HCT116 (cell line): ENCODE measurements at regions not wholly inside any gene's neighbourhood (a gene's known extent, or its start where the extent isn't known, plus 50 kb on each side); places are given as distances from the start of the nearest gene placed in this dataset.
"Not testable (repeated sequence)": the region's sequence is repeated elsewhere in the genome, so short reads cannot be mapped to it uniquely, and the experiment has no call there.

Source experiments
- ATAC-seq: fragments of 200-7000 bp; cut with Tn5 transposase; 2 replicates; pipeline ENCODE4 v1.9.1; 2020; ENCODE audit warnings: mild to moderate bottlenecking, moderate library complexity
- BruUV-seq: library from RNA; stranded (reverse); fragments of 400-500 nt; replicated peaks from 2 replicates; lab custom pipeline; 2021; lab: Mats Ljungman, UMichigan
- CTCF ChIA-PET: fragments of 300-600 bp; sonication (Branson Sonifier 250); formaldehyde crosslinking; loops from one replicate; lab custom pipeline; 2021; ENCODE audit warnings: antibody characterized with exemption; lab: Charles Lee
- POLR2A ChIA-PET: fragments of 300-600, 350-600 bp; sonication (Branson Sonifier 250); formaldehyde crosslinking; loops from one replicate; lab custom pipeline; 2021; ENCODE audit warnings: antibody characterized with exemption; lab: Charles Lee
- RAD21 ChIA-PET, 2 experiments: fragments of 300-600 bp; sonication (Branson Sonifier 250); formaldehyde crosslinking; loops; one replicate each; lab custom pipeline; 2023; ENCODE audit warnings: low total read pairs in 2 of 2; ENCODE audit not compliant: uncharacterized antibody in 2 of 2, unreplicated experiment in 2 of 2, low non-redundant PET in 1 of 2; lab: Charles Lee
- DNase-seq: peaks from one replicate; pipeline ENCODE4 v3.0.0-alpha.2; 2010; ENCODE audit warnings: low read depth, low spot score
- H2AFZ ChIP-seq: fragments of 200-600 bp; shearing (Covaris generic), sonication (generic); 2 replicates; pipeline ENCODE4 v1.6.1; 2017; ENCODE audit warnings: low read depth, mixed run types, mixed read lengths, antibody characterized with exemption, low read length; ENCODE audit not compliant: poor library complexity, severe bottlenecking
- H3K27ac ChIP-seq: 2 replicates; pipeline ENCODE4 v1.5.1; 2012; ENCODE audit warnings: low read depth, low read length
- H3K27me3 ChIP-seq: fragments of 200-600 bp; sonication (generic); 2 replicates; pipeline ENCODE4 v1.6.1; 2016; ENCODE audit warnings: mixed run types, low read length, mixed read lengths; ENCODE audit not compliant: insufficient read depth
- H3K36me3 ChIP-seq, 2 experiments: fragments of 200-500 bp in 1 of 2; fragments of 200-600 bp in 1 of 2; sonication (Bioruptor generic) in 1 of 2; sonication (generic) in 1 of 2; 2 replicates each; pipeline versions ENCODE4 v1.5.1 to v1.6.1; 2014 to 2016; ENCODE audit warnings: low read length in 2 of 2, inconsistent platforms in 1 of 2, mixed read lengths in 1 of 2, mixed run types in 1 of 2; ENCODE audit not compliant: insufficient read depth in 2 of 2, control insufficient read depth in 1 of 2
- H3K4me1 ChIP-seq, 2 experiments: fragments of 200-600 bp in 1 of 2; sonication (generic) in 1 of 2; 2 replicates each; pipeline versions ENCODE4 v1.5.1 to v1.6.1; 2012 to 2017; ENCODE audit warnings: low read length in 2 of 2, inconsistent platforms in 1 of 2, mild to moderate bottlenecking in 1 of 2, mixed read lengths in 1 of 2, mixed run types in 1 of 2, moderate library complexity in 1 of 2; ENCODE audit not compliant: insufficient read depth in 2 of 2, control insufficient read depth in 1 of 2
- H3K4me2 ChIP-seq: fragments of 200-600 bp; sonication (generic); 2 replicates; pipeline ENCODE4 v1.6.1; 2017; ENCODE audit warnings: mixed run types, low read length, mixed read lengths
- H3K4me3 ChIP-seq, 2 experiments: fragments of 200-600 bp in 1 of 2; sonication (generic) in 1 of 2; replicated peaks in 1 of 2; 2 replicates each; pipeline ENCODE4 v1.5.1; 2011 to 2016; ENCODE audit warnings: low read length in 2 of 2, control low read depth in 1 of 2, low read depth in 1 of 2, mild to moderate bottlenecking in 1 of 2, mixed read lengths in 1 of 2, mixed run types in 1 of 2
- H3K79me2 ChIP-seq: fragments of 200-600 bp; sonication (generic); 2 replicates; pipeline ENCODE4 v1.6.1; 2017; ENCODE audit warnings: mild to moderate bottlenecking, mixed run types, low read length, moderate library complexity, mixed read lengths; ENCODE audit not compliant: insufficient read depth
- H3K9ac ChIP-seq: fragments of 200-600 bp; sonication (generic); 2 replicates; pipeline ENCODE4 v1.6.1; 2016; ENCODE audit warnings: low read length, mixed read lengths
- H3K9me2 ChIP-seq: fragments of 200-600 bp; sonication (generic), shearing (Covaris generic); 2 replicates; pipeline ENCODE4 v1.6.1; 2017; ENCODE audit warnings: mixed run types, mild to moderate bottlenecking, moderate library complexity; ENCODE audit not compliant: insufficient read depth
- H3K9me3 ChIP-seq, 2 experiments: fragments of 200-500 bp in 1 of 2; fragments of 200-600 bp in 1 of 2; sonication (Bioruptor generic) in 1 of 2; sonication (generic) in 1 of 2; 2 replicates each; pipeline ENCODE4 v1.6.1; 2014 to 2017; ENCODE audit warnings: low read length in 2 of 2, mixed read lengths in 2 of 2, inconsistent platforms in 1 of 2, low read depth in 1 of 2, mild to moderate bottlenecking in 1 of 2, mixed run types in 1 of 2, moderate library complexity in 1 of 2; ENCODE audit not compliant: control insufficient read depth in 1 of 2, insufficient read depth in 1 of 2
- H4K20me1 ChIP-seq: fragments of 200-600 bp; sonication (generic), shearing (Covaris generic); 2 replicates; pipeline ENCODE4 v1.6.1; 2017; ENCODE audit warnings: mixed run types, mild to moderate bottlenecking, moderate library complexity; ENCODE audit not compliant: insufficient read depth
- ATF3 ChIP-seq: IDR thresholded peaks from 2 replicates; pipeline ENCODE4 v1.6.1; 2012
- CEBPB ChIP-seq: IDR thresholded peaks from 2 replicates; pipeline ENCODE4 v1.6.1; 2012; ENCODE audit warnings: low read depth
- EZH2 ChIP-seq: fragments of 200-600 bp; sonication (generic); IDR thresholded peaks from 2 replicates; pipeline ENCODE4 v1.6.1; 2017; ENCODE audit warnings: antibody characterized with exemption, mixed run types
- JUND ChIP-seq: IDR thresholded peaks from 2 replicates; pipeline ENCODE4 v1.6.1; 2012
- MAX ChIP-seq: IDR thresholded peaks from 2 replicates; pipeline ENCODE4 v1.6.1; 2012
- POLR2A ChIP-seq: IDR thresholded peaks from 2 replicates; pipeline ENCODE4 v1.7.0; 2011; ENCODE audit warnings: borderline replicate concordance; ENCODE audit not compliant: insufficient read depth, insufficient read length; ENCODE audit errors: extremely low read depth
- POLR2AphosphoS5 ChIP-seq: IDR thresholded peaks from 2 replicates; pipeline ENCODE4 v1.6.1; 2011; ENCODE audit warnings: mild to moderate bottlenecking, low read depth, low read length, moderate library complexity
- RAD21 ChIP-seq: IDR thresholded peaks from 2 replicates; pipeline ENCODE4 v1.6.1; 2012; ENCODE audit warnings: low read depth, mild to moderate bottlenecking
- REST ChIP-seq: IDR thresholded peaks from 2 replicates; pipeline ENCODE4 v1.6.1; 2012; ENCODE audit warnings: low read depth
- SIN3A ChIP-seq: IDR thresholded peaks from 2 replicates; pipeline ENCODE4 v1.6.1; 2012; ENCODE audit warnings: low read depth
- SP1 ChIP-seq: IDR thresholded peaks from 2 replicates; pipeline ENCODE4 v1.6.1; 2012; ENCODE audit warnings: low read depth
- SRF ChIP-seq: IDR thresholded peaks from 2 replicates; pipeline ENCODE4 v1.6.1; 2012; ENCODE audit warnings: low read depth
- YY1 ChIP-seq: IDR thresholded peaks from 2 replicates; pipeline ENCODE4 v1.6.1; 2011; ENCODE audit warnings: low read length, low read depth, moderate library complexity, mild to moderate bottlenecking; ENCODE audit not compliant: insufficient replicate concordance; ENCODE audit errors: extremely low read depth
- ZBTB33 ChIP-seq: IDR thresholded peaks from 2 replicates; pipeline ENCODE4 v1.6.1; 2011; ENCODE audit warnings: mild to moderate bottlenecking, low read length, moderate library complexity; ENCODE audit not compliant: insufficient replicate concordance; ENCODE audit errors: extremely low read depth
- ZFX ChIP-seq: fragments of 450-650 bp; IDR thresholded peaks from 2 replicates; pipeline ENCODE4 v1.6.1; 2017
- intact Hi-C: fragments of 100-400 bp; cut with micrococcal nuclease; formaldehyde crosslinking; loops from 2 replicates; pipeline ENCODE4 v1.10.0; 2022

- H3K9me2 ChIP-seq, H3K79me2 ChIP-seq, H3K27ac ChIP-seq, H3K4me2 ChIP-seq, intact Hi-C loops, H3K9ac ChIP-seq, ATAC-seq, CTCF ChIA-PET, H4K20me1 ChIP-seq, H3K27me3 ChIP-seq, POLR2A ChIA-PET, H3K36me3 ChIP-seq, H3K4me3 ChIP-seq, H3K9me3 ChIP-seq, H2AFZ ChIP-seq, H3K4me1 ChIP-seq, BruUV-seq, DNase-seq, RAD21 ChIA-PET: not testable (repeated sequence)
These were observed 921.8 kb downstream of the MCTP2 start for GRCh38 chr15:95153201-95153600.

GRCh38 chr15:95160316-95160715 is 929.0 kb downstream of the MCTP2 start:
- POLR2A ChIA-PET = no interaction called here

More at GRCh38 chr15:95160316-95160715, 929.0 kb downstream of the MCTP2 start:
- RAD21 ChIA-PET = no interaction called here
- H3K4me3 ChIP-seq = no peak overlapping the region
- H3K36me3 ChIP-seq = no peaks in the 10 kb centered on the region
- no peaks in the 10 kb centered on the region for H3K79me2 ChIP-seq
- H4K20me1 ChIP-seq = no peaks in the 10 kb centered on the region
- TF ChIP-seq ATF3 = no peak
- no peak for TF ChIP-seq REST
- TF ChIP-seq CEBPB = no peak
- TF ChIP-seq ZBTB33 = no peak
- no peak for TF ChIP-seq RAD21
- TF ChIP-seq POLR2A = no peak
- TF ChIP-seq ZFX = no peak
- TF ChIP-seq SIN3A = no peak
- no peak for TF ChIP-seq YY1
- TF ChIP-seq SP1 = no peak
- no peak for TF ChIP-seq POLR2AphosphoS5
- no peak for TF ChIP-seq MAX
- TF ChIP-seq SRF = no peak
- TF ChIP-seq EZH2 = no peak
- no peak for TF ChIP-seq JUND
- DNase-seq (no peak), ATAC-seq (no peak)
- no peaks in the 10 kb centered on the region; a peak in 1 of 4 replicates for H3K4me1 ChIP-seq
- no peak overlapping the region for H3K4me2 ChIP-seq
- H3K27me3 ChIP-seq = no peaks in the 10 kb centered on the region
- no peaks in the 10 kb centered on the region for H3K9me3 ChIP-seq
- H3K9ac ChIP-seq = no peak overlapping the region
- intact Hi-C loops = no loop called here
- CTCF ChIA-PET = no interaction called here
- no peak overlapping the region for H3K27ac ChIP-seq
- no TSS peak for BruUV-seq
- H2AFZ ChIP-seq = no peak overlapping the region
- H3K9me2 ChIP-seq = no peaks in the 10 kb centered on the region
